Stimulated activated CD8-positive, alpha-beta memory T cell treated with anti-CD3 and anti-CD28 coated beads, Interleukin-7, amount 100 ng/mL, for 4 hours (primary cell): ENCODE measurements at regions not wholly inside any gene's neighbourhood (a gene's known extent, or its start where the extent isn't known, plus 50 kb on each side); places are given as distances from the start of the nearest gene placed in this dataset.

ENCODE experiments used
- DNase-seq, 2 donors: peaks; one replicate each; pipeline ENCODE4 v3.0.0-alpha.2; 2020; ENCODE audit warnings: low read depth in 2 of 2

- no peak for DNase-seq
Observed at GRCh38 chr18:27899893-27900292, 277.0 kb downstream of the CDH2 start.

GRCh38 chr18:27894746-27895145 is 282.2 kb downstream of the CDH2 start:
- DNase-seq, result no peak

- DNase-seq, result no peak
Observed at GRCh38 chr18:27887711-27888495, 289.0 kb downstream of the CDH2 start.

- no peak for DNase-seq
Observed at GRCh38 chr18:27887287-27887686, 289.6 kb downstream of the CDH2 start.

- no peak for DNase-seq
Observed at GRCh38 chr18:27879540-27879939, 297.4 kb downstream of the CDH2 start.

- DNase-seq, result no peak
Observed at GRCh38 chr18:27871726-27872125, 305.2 kb downstream of the CDH2 start.

- no peak for DNase-seq
Observed at GRCh38 chr18:27869735-27870134, 307.2 kb downstream of the CDH2 start.

GRCh38 chr18:27865431-27865830 is 311.5 kb downstream of the CDH2 start:
- no peak for DNase-seq

- no peak for DNase-seq
Observed at GRCh38 chr18:27863780-27864430, 313.0 kb downstream of the CDH2 start.

- DNase-seq, result no peak
Observed at GRCh38 chr18:27862041-27862682, 314.8 kb downstream of the CDH2 start.

GRCh38 chr18:27861539-27861938 is 315.4 kb downstream of the CDH2 start:
- no peak for DNase-seq

GRCh38 chr18:27860701-27861107 is 316.2 kb downstream of the CDH2 start:
- DNase-seq, result no peak

GRCh38 chr18:27860011-27860410 is 316.9 kb downstream of the CDH2 start:
- DNase-seq, result no peak

- no peak for DNase-seq
Observed at GRCh38 chr18:27856820-27857219, 320.1 kb downstream of the CDH2 start.

GRCh38 chr18:27855486-27855885 is 321.4 kb downstream of the CDH2 start:
- DNase-seq, result no peak

GRCh38 chr18:27854631-27855030 is 322.3 kb downstream of the CDH2 start:
- no peak for DNase-seq

- DNase-seq, result no peak
Observed at GRCh38 chr18:27848336-27848735, 328.6 kb downstream of the CDH2 start.

- no peak for DNase-seq
Observed at GRCh38 chr18:27847412-27847811, 329.5 kb downstream of the CDH2 start.

- DNase-seq, result no peak
Observed at GRCh38 chr18:27845897-27846296, 331.0 kb downstream of the CDH2 start.

GRCh38 chr18:27843783-27844777 is 332.9 kb downstream of the CDH2 start:
- no peak for DNase-seq

GRCh38 chr18:27839141-27839540 is 337.8 kb downstream of the CDH2 start:
- DNase-seq, result no peak

- no peak for DNase-seq
Observed at GRCh38 chr18:27838225-27838624, 338.7 kb downstream of the CDH2 start.
